BLaER1 treated with 17β-estradiol and CSF1 and Interleukin-3, amounts not matched to agents 10 nM and 100 nM (cell line): ENCODE measurements at regions not wholly inside any gene's neighbourhood (a gene's known extent, or its start where the extent isn't known, plus 50 kb on each side); places are given as distances from the start of the nearest gene placed in this dataset.

Experiments
- H3K27ac ChIP-seq, 11 experiments: shearing (Covaris generic); formaldehyde crosslinking; 2 replicates each; pipeline ENCODE4 v1.8.1; 2022
- H3K27me3 ChIP-seq, 11 experiments: shearing (Covaris generic); formaldehyde crosslinking; 2 replicates each; pipeline ENCODE4 v1.8.1; 2022
- H3K36me3 ChIP-seq, 11 experiments: shearing (Covaris generic); formaldehyde crosslinking; 2 replicates each; pipeline ENCODE4 v1.8.1; 2022
- H3K4me1 ChIP-seq, 10 experiments: shearing (Covaris generic); formaldehyde crosslinking; 2 replicates each; pipeline ENCODE4 v1.8.1; 2022
- H3K4me2 ChIP-seq, 11 experiments: shearing (Covaris generic); formaldehyde crosslinking; 2 replicates each; pipeline ENCODE4 v1.8.1; 2022
- H3K4me3 ChIP-seq, 10 experiments: shearing (Covaris generic); formaldehyde crosslinking; 2 replicates each; pipeline ENCODE4 v1.8.1; 2022
- H3K9ac ChIP-seq, 11 experiments: shearing (Covaris generic); formaldehyde crosslinking; 2 replicates each; pipeline ENCODE4 v1.8.1; 2022
- H3K9me3 ChIP-seq, 11 experiments: shearing (Covaris generic); formaldehyde crosslinking; replicated peaks in 1 of 11; 2 replicates each; pipeline ENCODE4 v1.8.1; 2022
- H4K20me1 ChIP-seq, 11 experiments: shearing (Covaris generic); formaldehyde crosslinking; 2 replicates each; pipeline ENCODE4 v1.8.1; 2022
- Cebpa-rat ChIP-seq, 11 experiments: shearing (Covaris generic); IDR thresholded peaks; 2 replicates each; pipeline ENCODE4 v1.8.1; 2022

- TF ChIP-seq Cebpa-rat (IDR thresholded peaks at IDR 0.05): no peak
- peaks cover 13 to 54% (median 37%) of the 10 kb centered on the region in 10 experiments for H3K4me1 ChIP-seq
- H3K27me3 ChIP-seq: no peaks in the 10 kb centered on the region
- no peak overlapping the region for H3K4me3 ChIP-seq
- no peak overlapping the region for H3K27ac ChIP-seq
- no peaks in the 10 kb centered on the region for H3K9me3 ChIP-seq
- H3K36me3 ChIP-seq: no peaks in the 10 kb centered on the region
- no peaks in the 10 kb centered on the region; a peak in 2 of 22 replicates for H4K20me1 ChIP-seq
- H3K4me2 ChIP-seq: peak overlapping the region; percentile 23 to 81 (median 70); a peak in 21 of 22 replicates
- H3K9ac ChIP-seq: peak overlapping the region in 2 of 11 experiments; percentile 4 to 15; a peak in 1 of 22 replicates
These were observed 67.9 kb upstream of the BEGAIN start for GRCh38 chr14:100654814-100655740.

- no peaks in the 10 kb centered on the region for H3K9me3 ChIP-seq
- peak overlapping the region in 1 of 11 experiments; percentile 15; a peak in 1 of 22 replicates for H3K9ac ChIP-seq
- no peaks in the 10 kb centered on the region; a peak in 2 of 22 replicates for H4K20me1 ChIP-seq
- H3K4me2 ChIP-seq: peak overlapping the region; percentile 23 to 81 (median 70); a peak in 20 of 22 replicates
- peaks cover 13 to 53% (median 37%) of the 10 kb centered on the region in 10 experiments for H3K4me1 ChIP-seq
- H3K36me3 ChIP-seq: no peaks in the 10 kb centered on the region
- H3K27me3 ChIP-seq: no peaks in the 10 kb centered on the region
- no peak overlapping the region for H3K4me3 ChIP-seq
- H3K27ac ChIP-seq: no peak overlapping the region
- no peak for TF ChIP-seq Cebpa-rat (IDR thresholded peaks at IDR 0.05)
These were observed 68.5 kb upstream of the BEGAIN start for GRCh38 chr14:100655741-100656085.

- no peak overlapping the region for H3K4me3 ChIP-seq
- no peak overlapping the region for H3K9ac ChIP-seq
- no peaks in the 10 kb centered on the region for H3K36me3 ChIP-seq
- no peak for TF ChIP-seq Cebpa-rat (IDR thresholded peaks at IDR 0.05)
- no peaks in the 10 kb centered on the region for H3K9me3 ChIP-seq
- no peak overlapping the region for H3K27ac ChIP-seq
- H3K4me1 ChIP-seq: peaks cover 13 to 48% (median 37%) of the 10 kb centered on the region in 10 experiments
- no peaks in the 10 kb centered on the region; a peak in 2 of 22 replicates for H4K20me1 ChIP-seq
- no peak overlapping the region for H3K4me2 ChIP-seq
- no peaks in the 10 kb centered on the region for H3K27me3 ChIP-seq
These were observed 69.7 kb upstream of the DLK1 start for GRCh38 chr14:100656996-100657395.

GRCh38 chr14:100657780-100658179 is 68.9 kb upstream of the DLK1 start:
- no peak for TF ChIP-seq Cebpa-rat (IDR thresholded peaks at IDR 0.05)
- H3K4me1 ChIP-seq: peaks cover 14 to 51% (median 38%) of the 10 kb centered on the region in 10 experiments
- H4K20me1 ChIP-seq: no peaks in the 10 kb centered on the region; a peak in 2 of 22 replicates
- H3K27me3 ChIP-seq: no peaks in the 10 kb centered on the region
- H3K27ac ChIP-seq: no peak overlapping the region
- H3K4me3 ChIP-seq: no peak overlapping the region
- no peak overlapping the region for H3K9ac ChIP-seq
- H3K36me3 ChIP-seq: no peaks in the 10 kb centered on the region
- H3K9me3 ChIP-seq: no peaks in the 10 kb centered on the region
- H3K4me2 ChIP-seq: peak overlapping the region in 8 of 11 experiments; percentile 21 to 59 (median 50); a peak in 14 of 22 replicates

- Histone ChIP-seq H3K4me1 (peaks cover 16 to 55% (median 40%) of the 10 kb centered on the region in 10 experiments), H3K9ac (no peak overlapping the region), H3K4me3 (no peak overlapping the region), H3K27me3 (no peaks in the 10 kb centered on the region), H3K27ac (no peak overlapping the region), H3K9me3 (no peaks in the 10 kb centered on the region), H3K36me3 (no peaks in the 10 kb centered on the region), H4K20me1 (no peaks in the 10 kb centered on the region; a peak in 2 of 22 replicates), H3K4me2 (peak overlapping the region in 8 of 11 experiments; percentile 21 to 59 (median 50); a peak in 16 of 22 replicates)
- TF ChIP-seq Cebpa-rat (IDR thresholded peaks at IDR 0.05): no peak
These were observed 68.4 kb upstream of the DLK1 start for GRCh38 chr14:100658181-100658886.

- no peak overlapping the region for H3K4me2 ChIP-seq
- TF ChIP-seq Cebpa-rat (IDR thresholded peaks at IDR 0.05): no peak
- H3K9ac ChIP-seq: no peak overlapping the region
- H3K4me1 ChIP-seq: peaks cover 16 to 46% (median 36%) of the 10 kb centered on the region in 10 experiments
- H4K20me1 ChIP-seq: no peaks in the 10 kb centered on the region; a peak in 2 of 22 replicates
- no peak overlapping the region for H3K4me3 ChIP-seq
- no peaks in the 10 kb centered on the region for H3K27me3 ChIP-seq
- H3K27ac ChIP-seq: no peak overlapping the region
- H3K9me3 ChIP-seq: no peaks in the 10 kb centered on the region
- no peaks in the 10 kb centered on the region for H3K36me3 ChIP-seq
These were observed 67.2 kb upstream of the DLK1 start for GRCh38 chr14:100659345-100660001.

GRCh38 chr14:100660498-100660881 is 66.2 kb upstream of the DLK1 start:
- Histone ChIP-seq H3K9me3 (no peaks in the 10 kb centered on the region), H4K20me1 (no peaks in the 10 kb centered on the region; a peak in 2 of 22 replicates), H3K4me2 (no peak overlapping the region), H3K36me3 (no peaks in the 10 kb centered on the region), H3K27ac (no peak overlapping the region), H3K4me1 (peaks cover 7 to 36% (median 27%) of the 10 kb centered on the region in 10 experiments; a peak in 19 of 20 replicates), H3K27me3 (no peaks in the 10 kb centered on the region), H3K9ac (no peak overlapping the region), H3K4me3 (no peak overlapping the region)
- no peak for TF ChIP-seq Cebpa-rat (IDR thresholded peaks at IDR 0.05)

GRCh38 chr14:100660882-100661635 is 65.6 kb upstream of the DLK1 start:
- no peak overlapping the region for H3K4me3 ChIP-seq
- H3K27me3 ChIP-seq: no peaks in the 10 kb centered on the region
- no peaks in the 10 kb centered on the region; a peak in 2 of 22 replicates for H4K20me1 ChIP-seq
- H3K9ac ChIP-seq: no peak overlapping the region
- peaks cover 3 to 30% (median 21%) of the 10 kb centered on the region in 10 experiments; a peak in 17 of 20 replicates for H3K4me1 ChIP-seq
- H3K4me2 ChIP-seq: no peak overlapping the region
- no peak overlapping the region for H3K27ac ChIP-seq
- no peaks in the 10 kb centered on the region for H3K9me3 ChIP-seq
- TF ChIP-seq Cebpa-rat (IDR thresholded peaks at IDR 0.05): no peak
- H3K36me3 ChIP-seq: no peaks in the 10 kb centered on the region
